Mesendoderm (in vitro differentiated cells): ENCODE measurements at regions not wholly inside any gene's neighbourhood (a gene's known extent, or its start where the extent isn't known, plus 50 kb on each side); places are given as distances from the start of the nearest gene placed in this dataset.
"Not testable (repeated sequence)": the region's sequence is repeated elsewhere in the genome, so short reads cannot be mapped to it uniquely, and the experiment has no call there.

Experiments
- DNase-seq: peaks from one replicate; pipeline ENCODE4 v3.0.0; 2013
- H2AK5ac ChIP-seq: 2 replicates; pipeline ENCODE4 v1.6.1; 2013; ENCODE audit warnings: low read length, inconsistent platforms
- H2BK120ac ChIP-seq: 2 replicates; pipeline ENCODE4 v1.6.1; 2013; ENCODE audit warnings: low read depth, mild to moderate bottlenecking, low read length, moderate library complexity, mixed read lengths
- H2BK15ac ChIP-seq: replicated peaks from 2 replicates; pipeline ENCODE4 v1.6.1; 2013; ENCODE audit warnings: low read depth, mild to moderate bottlenecking, moderate library complexity
- H2BK5ac ChIP-seq: 2 replicates; pipeline ENCODE4 v1.6.1; 2013; ENCODE audit warnings: low read length, inconsistent platforms
- H3K18ac ChIP-seq: 2 replicates; pipeline ENCODE4 v1.6.1; 2013; ENCODE audit warnings: mild to moderate bottlenecking, low read length, mixed read lengths
- H3K23ac ChIP-seq: one replicate; pipeline ENCODE4 v1.6.1; 2013; ENCODE audit warnings: low read length
- H3K27ac ChIP-seq: 2 replicates; pipeline ENCODE4 v1.5.1; 2013; ENCODE audit warnings: low read depth, mild to moderate bottlenecking, inconsistent platforms, low read length, moderate library complexity
- H3K27me3 ChIP-seq: 2 replicates; pipeline ENCODE4 v1.6.1; 2013; ENCODE audit warnings: low read length, control low read depth, mild to moderate bottlenecking, inconsistent platforms; ENCODE audit not compliant: insufficient read depth, poor library complexity
- H3K36me3 ChIP-seq: 2 replicates; pipeline ENCODE4 v1.6.1; 2013; ENCODE audit warnings: low read length, inconsistent platforms; ENCODE audit not compliant: control insufficient read depth, insufficient read depth
- H3K4ac ChIP-seq: one replicate; pipeline ENCODE4 v1.6.1; 2013; ENCODE audit warnings: low read depth, mild to moderate bottlenecking, low read length, moderate library complexity
- H3K4me1 ChIP-seq: 2 replicates; pipeline ENCODE4 v1.6.1; 2013; ENCODE audit warnings: low read depth, low read length, inconsistent platforms; ENCODE audit not compliant: control insufficient read depth
- H3K4me2 ChIP-seq: 2 replicates; pipeline ENCODE4 v1.6.1; 2013; ENCODE audit warnings: low read length
- H3K4me3 ChIP-seq: 2 replicates; pipeline ENCODE4 v1.5.1; 2013; ENCODE audit warnings: mild to moderate bottlenecking, low read length
- H3K56ac ChIP-seq: one replicate; pipeline ENCODE4 v1.6.1; 2013; ENCODE audit warnings: low read length
- H3K79me1 ChIP-seq: 2 replicates; pipeline ENCODE4 v1.6.1; 2013; ENCODE audit warnings: low read length, inconsistent platforms
- H3K79me2 ChIP-seq: 2 replicates; pipeline ENCODE4 v1.6.1; 2013; ENCODE audit warnings: mild to moderate bottlenecking, low read length; ENCODE audit not compliant: control insufficient read depth, insufficient read depth
- H3K9ac ChIP-seq: 2 replicates; pipeline ENCODE4 v1.6.1; 2013; ENCODE audit warnings: low read length, inconsistent platforms
- H4K5ac ChIP-seq: one replicate; pipeline ENCODE4 v1.6.1; 2013; ENCODE audit warnings: low read length
- H4K8ac ChIP-seq: one replicate; pipeline ENCODE4 v1.6.1; 2013; ENCODE audit warnings: low read depth, mild to moderate bottlenecking, control low read depth, low read length, moderate library complexity
- WGBS: extraction: QIAGEN DNeasy Blood & Tissue Kit; methylation state at CpG from one replicate; pipeline ENCODE4 v1.1.7; 2013; ENCODE audit warnings: low lambda C conversion rate, missing lambda C conversion rate; ENCODE audit not compliant: insufficient coverage; ENCODE audit errors: extremely low coverage; 5-methylcytosine and 5-hydroxymethylcytosine counted together

DNA sequence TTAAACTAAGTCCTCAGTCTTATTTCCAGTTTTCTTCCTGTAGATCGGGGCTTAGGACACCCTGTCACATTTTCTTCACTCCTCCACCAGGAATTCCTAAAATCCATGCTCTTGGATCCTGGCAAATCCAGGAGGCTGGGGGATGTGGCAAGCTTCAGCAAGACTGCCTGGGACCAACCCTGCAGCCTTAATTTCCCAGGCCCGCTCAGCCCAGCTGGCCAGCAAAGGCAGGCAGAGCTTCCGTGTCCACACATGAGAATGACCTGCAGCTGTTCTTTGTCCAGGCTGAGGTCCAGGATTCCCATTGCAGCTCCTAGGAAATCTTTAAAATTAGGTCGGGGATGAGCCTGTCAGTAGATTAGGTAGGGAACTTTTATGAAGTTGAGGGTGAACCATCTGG lies 146.7 kb downstream of the OR4F15 start:
- H2BK120ac ChIP-seq, H3K4ac ChIP-seq, H3K27me3 ChIP-seq, H2BK5ac ChIP-seq, H3K4me3 ChIP-seq, H3K23ac ChIP-seq, H3K36me3 ChIP-seq, H2BK15ac ChIP-seq, H3K18ac ChIP-seq, H4K8ac ChIP-seq, H4K5ac ChIP-seq, H3K9ac ChIP-seq, H3K4me2 ChIP-seq, H3K79me1 ChIP-seq, H3K4me1 ChIP-seq, H2AK5ac ChIP-seq, H3K79me2 ChIP-seq, H3K27ac ChIP-seq, DNase-seq, H3K56ac ChIP-seq: not testable (repeated sequence)
- no CpG with 5 or more reads among the region's 4 CpGs for WGBS

DNA sequence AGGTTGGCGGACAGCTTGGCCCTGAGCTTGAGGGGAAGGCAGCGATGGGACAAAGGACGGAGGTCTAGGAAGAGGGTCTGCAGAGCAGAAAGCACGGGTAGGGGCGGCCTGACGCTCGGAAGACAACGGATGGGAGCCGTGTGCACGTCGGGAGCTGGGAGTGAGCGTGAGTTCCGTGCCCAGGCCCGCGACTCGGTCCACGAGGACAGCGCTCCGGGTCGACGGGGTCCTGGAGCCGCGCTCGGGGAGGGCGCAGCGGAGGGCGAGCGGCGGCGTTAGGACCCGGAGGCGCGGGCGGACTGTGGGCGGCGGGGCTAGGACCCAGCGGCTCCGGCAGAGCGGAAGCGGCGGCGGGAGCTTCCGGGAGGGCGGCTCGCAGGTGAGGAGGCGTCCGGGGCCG lies 149.3 kb downstream of the OR4F15 start:
- H3K79me2 ChIP-seq, H3K27me3 ChIP-seq, H2BK5ac ChIP-seq, H2AK5ac ChIP-seq, H3K18ac ChIP-seq, H2BK120ac ChIP-seq, H3K79me1 ChIP-seq, H3K4me2 ChIP-seq, H3K36me3 ChIP-seq, DNase-seq, H4K8ac ChIP-seq, H4K5ac ChIP-seq, H3K23ac ChIP-seq, H2BK15ac ChIP-seq, H3K4me1 ChIP-seq, H3K4ac ChIP-seq, H3K4me3 ChIP-seq, H3K27ac ChIP-seq: not testable (repeated sequence)
- WGBS: no CpG with 5 or more reads among the region's 48 CpGs
- Histone ChIP-seq H3K9ac (peak overlapping the region; percentile 54), H3K56ac (peak overlapping the region; percentile 73)

DNA sequence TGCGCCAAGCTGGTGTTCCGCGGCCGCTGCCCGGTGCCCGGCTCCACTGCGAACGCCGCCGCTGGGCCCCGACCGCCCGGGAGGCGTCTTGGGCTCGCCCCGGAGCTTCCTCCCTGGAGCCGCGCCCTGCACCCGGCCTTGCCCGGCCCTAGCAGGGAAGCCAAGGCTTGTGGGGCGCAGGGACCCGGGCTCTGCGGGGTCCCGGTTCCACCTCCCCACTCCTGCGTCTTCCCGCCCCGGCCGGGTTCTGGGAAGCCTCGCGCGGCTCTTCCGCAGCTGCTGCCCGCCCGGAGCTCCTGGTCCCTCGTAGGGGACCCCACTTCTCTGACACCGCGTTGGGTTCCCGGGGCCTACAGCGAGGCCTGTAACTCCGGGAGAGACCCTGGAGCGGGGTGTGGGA lies 149.8 kb downstream of the OR4F15 start:
- not testable (repeated sequence) for H3K27me3 ChIP-seq, H3K36me3 ChIP-seq, H4K5ac ChIP-seq, H3K56ac ChIP-seq, H3K4ac ChIP-seq, H2BK5ac ChIP-seq, H3K4me3 ChIP-seq, H2BK15ac ChIP-seq, H3K18ac ChIP-seq, H3K79me2 ChIP-seq, H3K27ac ChIP-seq, H3K23ac ChIP-seq, H2AK5ac ChIP-seq, H3K9ac ChIP-seq, H2BK120ac ChIP-seq, DNase-seq, H3K4me2 ChIP-seq, H4K8ac ChIP-seq, H3K79me1 ChIP-seq, H3K4me1 ChIP-seq
- WGBS: no CpG with 5 or more reads among the region's 41 CpGs

DNA sequence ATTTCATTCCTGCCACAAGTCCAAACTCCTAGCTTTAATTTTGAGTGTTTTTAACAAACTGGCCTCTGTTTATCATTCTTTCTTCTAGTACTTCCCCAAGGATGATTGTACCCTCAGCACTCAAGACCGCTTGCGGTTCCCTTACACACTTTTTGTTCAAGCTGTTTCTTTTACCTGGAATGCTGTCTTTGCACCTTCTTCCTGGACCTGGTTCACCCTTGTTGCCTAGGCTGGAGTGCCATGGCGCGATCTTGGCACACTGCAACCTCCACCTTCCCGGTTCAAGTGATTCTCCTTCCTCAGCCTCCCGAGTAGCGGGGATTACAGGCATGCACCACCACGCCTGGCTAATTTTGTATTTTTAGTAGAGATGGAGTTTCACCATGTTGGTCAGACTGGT lies 151.7 kb downstream of the OR4F15 start:
- H3K18ac ChIP-seq, DNase-seq: not testable (repeated sequence)

DNA sequence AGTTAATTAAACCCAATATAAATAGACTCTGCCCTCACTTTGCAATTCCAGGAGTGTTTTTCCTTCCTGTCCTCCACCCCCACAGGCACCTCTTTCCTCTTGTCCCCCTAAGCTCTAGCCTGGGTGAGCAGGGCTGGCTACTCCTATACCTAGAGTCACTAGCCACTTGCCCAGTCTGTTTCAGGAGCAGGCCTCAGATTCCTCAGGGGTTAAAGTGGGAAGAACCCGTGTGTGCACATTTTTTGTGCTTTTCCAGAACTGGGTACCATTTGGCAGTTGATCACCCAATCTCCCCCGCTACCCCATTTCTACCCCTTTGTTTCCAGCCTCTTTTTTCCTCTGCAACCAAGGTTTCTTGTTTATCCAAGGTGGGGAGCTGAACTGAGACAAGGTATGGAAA lies 153.4 kb downstream of the OR4F15 start:
- not testable (repeated sequence) for H3K79me2 ChIP-seq, H3K23ac ChIP-seq, H3K4ac ChIP-seq, H3K27me3 ChIP-seq, H2AK5ac ChIP-seq, DNase-seq, H3K27ac ChIP-seq, H3K4me1 ChIP-seq, H3K9ac ChIP-seq, H2BK15ac ChIP-seq, H2BK5ac ChIP-seq, H2BK120ac ChIP-seq, H3K56ac ChIP-seq, H3K18ac ChIP-seq, H3K79me1 ChIP-seq, H3K36me3 ChIP-seq, H4K5ac ChIP-seq, H3K4me2 ChIP-seq, H4K8ac ChIP-seq, H3K4me3 ChIP-seq
- WGBS: no CpG with 5 or more reads among the region's 2 CpGs

More for the DNA sequence above, 151.7 kb downstream of the OR4F15 start:
- not testable (repeated sequence) for H3K79me2 ChIP-seq, H3K9ac ChIP-seq, H3K23ac ChIP-seq, H3K27me3 ChIP-seq, H3K36me3 ChIP-seq, H3K4ac ChIP-seq, H2BK5ac ChIP-seq, H4K5ac ChIP-seq, H3K4me1 ChIP-seq, H3K79me1 ChIP-seq, H3K56ac ChIP-seq, H2BK120ac ChIP-seq, H4K8ac ChIP-seq, H3K27ac ChIP-seq, H2BK15ac ChIP-seq, H2AK5ac ChIP-seq, H3K4me2 ChIP-seq, H3K4me3 ChIP-seq
- WGBS: no CpG with 5 or more reads among the region's 8 CpGs

DNA sequence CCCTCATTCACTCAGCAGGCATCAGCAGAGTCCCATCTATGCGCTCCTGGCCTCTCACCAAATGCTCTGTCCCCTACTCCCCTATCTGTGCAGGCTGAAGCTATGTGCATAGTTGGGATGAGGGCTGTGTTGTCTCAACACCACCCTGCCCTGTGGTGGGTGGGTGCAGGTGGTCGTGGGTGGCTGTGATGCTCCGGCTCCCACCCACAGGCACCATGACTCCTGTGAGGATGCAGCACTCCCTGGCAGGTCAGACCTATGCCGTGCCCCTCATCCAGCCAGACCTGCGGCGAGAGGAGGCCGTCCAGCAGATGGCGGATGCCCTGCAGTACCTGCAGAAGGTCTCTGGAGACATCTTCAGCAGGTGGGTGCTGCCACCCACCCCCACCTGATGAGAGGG lies 153.9 kb downstream of the OR4F15 start:
- DNase-seq: not testable (repeated sequence)

More for the DNA sequence above, 153.9 kb downstream of the OR4F15 start:
- H3K18ac ChIP-seq, H3K9ac ChIP-seq, H3K79me2 ChIP-seq, H2BK120ac ChIP-seq, H3K4me1 ChIP-seq, H2BK5ac ChIP-seq, H2BK15ac ChIP-seq, H3K27ac ChIP-seq, H3K4me3 ChIP-seq, H4K8ac ChIP-seq, H3K79me1 ChIP-seq, H3K56ac ChIP-seq, H3K4me2 ChIP-seq, H3K36me3 ChIP-seq, H3K4ac ChIP-seq, H3K27me3 ChIP-seq, H3K23ac ChIP-seq, H4K5ac ChIP-seq, H2AK5ac ChIP-seq: not testable (repeated sequence)
- no CpG with 5 or more reads among the region's 8 CpGs for WGBS
